Muscle layer of duodenum (tissue), 2 donors: ENCODE measurements at regions not wholly inside any gene's neighbourhood (a gene's known extent, or its start where the extent isn't known, plus 50 kb on each side); places are given as distances from the start of the nearest gene placed in this dataset.
"Not testable (repeated sequence)": the region's sequence is repeated elsewhere in the genome, so short reads cannot be mapped to it uniquely, and the experiment has no call there.

Source experiments
- H3K27ac ChIP-seq: one replicate; pipeline ENCODE4 v1.7.0; 2013; ENCODE audit warnings: mild to moderate bottlenecking, low read length
- H3K27me3 ChIP-seq: one replicate; pipeline ENCODE4 v1.7.0; 2013; ENCODE audit warnings: low read depth, mild to moderate bottlenecking, control low read depth, low read length
- H3K36me3 ChIP-seq, 2 donors: one replicate each; pipeline ENCODE4 v1.7.0; 2013; ENCODE audit warnings: low read length in 2 of 2, control low read depth in 1 of 2, mild to moderate bottlenecking in 1 of 2; ENCODE audit not compliant: insufficient read depth in 2 of 2, control insufficient read depth in 1 of 2
- H3K4me1 ChIP-seq, 2 donors: one replicate each; pipeline ENCODE4 v1.7.0; 2013; ENCODE audit warnings: low read length in 2 of 2, mild to moderate bottlenecking in 2 of 2, control low read depth in 1 of 2, moderate library complexity in 1 of 2; ENCODE audit not compliant: insufficient read depth in 2 of 2, control insufficient read depth in 1 of 2
- H3K4me3 ChIP-seq, 2 donors: one replicate each; pipeline ENCODE4 v1.7.0; 2013; ENCODE audit warnings: low read length in 2 of 2, low read depth in 1 of 2, mild to moderate bottlenecking in 1 of 2
- H3K9me3 ChIP-seq, 2 donors: one replicate each; pipeline ENCODE4 v1.7.0; 2013; ENCODE audit warnings: low read length in 2 of 2, control low read depth in 1 of 2, mild to moderate bottlenecking in 1 of 2; ENCODE audit not compliant: control insufficient read depth in 1 of 2
- donor health status: healthy.

DNA sequence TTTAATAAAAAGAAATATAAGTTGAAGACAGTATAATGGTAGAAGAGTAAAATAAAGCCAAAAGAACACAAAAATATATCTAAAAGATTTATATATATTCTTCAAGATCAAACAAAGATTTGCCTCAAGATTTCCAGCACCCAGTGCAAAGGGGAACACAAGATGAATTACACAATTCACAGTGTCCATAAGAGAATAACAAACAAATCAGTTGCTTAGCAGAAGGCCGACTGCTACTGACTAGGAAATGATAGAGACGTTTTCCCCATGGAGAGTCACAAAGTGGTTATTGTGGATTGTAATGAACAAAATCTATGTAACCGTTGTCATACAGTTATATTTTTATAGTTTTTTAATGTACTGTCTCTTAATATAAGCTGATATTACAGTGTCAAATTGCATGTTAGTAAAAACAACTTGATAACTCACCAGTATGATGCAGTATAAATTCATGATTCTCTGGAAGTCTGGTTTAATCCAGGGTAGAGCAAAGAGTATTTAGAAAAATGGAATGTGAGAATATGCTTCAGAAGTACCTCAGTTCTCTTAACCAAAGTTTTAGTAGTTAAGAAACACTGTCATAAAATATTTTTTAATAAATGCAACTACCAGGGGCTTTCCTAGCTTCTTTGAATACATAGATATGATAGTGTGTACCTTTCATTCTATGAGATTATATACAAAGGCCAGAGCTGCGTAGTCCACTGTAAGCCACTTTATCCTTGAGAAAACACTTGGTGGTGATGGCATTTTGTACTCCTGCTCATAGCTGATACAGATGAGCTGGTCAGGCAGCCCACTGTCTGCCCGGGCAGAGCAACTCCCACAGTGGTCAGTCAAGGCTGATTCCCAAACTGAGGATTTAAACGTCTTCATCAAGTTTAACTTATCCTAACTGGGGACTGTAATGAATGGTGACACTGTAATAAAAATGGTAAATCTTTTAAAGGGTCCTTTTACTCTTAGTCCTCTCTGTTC, 180.5 kb upstream of the DTNA start:
- H3K27me3 ChIP-seq = no peaks in the 10 kb centered on the region
- H3K9me3 ChIP-seq = no peaks in the 10 kb centered on the region
- no peaks in the 10 kb centered on the region for H3K36me3 ChIP-seq
- H3K27ac ChIP-seq = no peak overlapping the region
- no peak overlapping the region for H3K4me3 ChIP-seq
- peaks cover 0 to 10% of the 10 kb centered on the region in 2 donors for H3K4me1 ChIP-seq

DNA sequence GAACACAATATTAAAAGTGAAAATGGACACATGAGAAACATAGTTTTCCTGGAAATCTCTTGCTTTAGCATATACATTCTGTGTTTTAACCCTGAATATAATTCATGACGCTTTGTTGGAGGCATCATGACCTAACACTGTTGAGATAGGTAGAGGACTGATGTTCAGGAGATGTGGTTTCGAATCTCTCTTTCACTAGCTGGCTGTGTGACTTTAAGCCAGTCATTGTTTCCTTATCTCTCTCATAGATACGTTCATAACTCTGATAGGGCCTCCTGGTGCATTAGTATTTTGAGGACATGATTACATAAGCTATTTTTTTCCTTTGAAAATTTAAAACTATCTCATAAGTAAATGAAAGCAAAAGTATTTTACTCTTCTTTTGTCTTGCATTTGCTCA, 179.0 kb upstream of the DTNA start:
- H3K36me3 ChIP-seq = no peaks in the 10 kb centered on the region
- H3K27ac ChIP-seq = no peak overlapping the region
- H3K27me3 ChIP-seq = no peaks in the 10 kb centered on the region
- peaks cover 0 to 10% of the 10 kb centered on the region in 2 donors for H3K4me1 ChIP-seq
- H3K9me3 ChIP-seq = no peaks in the 10 kb centered on the region
- no peak overlapping the region for H3K4me3 ChIP-seq

DNA sequence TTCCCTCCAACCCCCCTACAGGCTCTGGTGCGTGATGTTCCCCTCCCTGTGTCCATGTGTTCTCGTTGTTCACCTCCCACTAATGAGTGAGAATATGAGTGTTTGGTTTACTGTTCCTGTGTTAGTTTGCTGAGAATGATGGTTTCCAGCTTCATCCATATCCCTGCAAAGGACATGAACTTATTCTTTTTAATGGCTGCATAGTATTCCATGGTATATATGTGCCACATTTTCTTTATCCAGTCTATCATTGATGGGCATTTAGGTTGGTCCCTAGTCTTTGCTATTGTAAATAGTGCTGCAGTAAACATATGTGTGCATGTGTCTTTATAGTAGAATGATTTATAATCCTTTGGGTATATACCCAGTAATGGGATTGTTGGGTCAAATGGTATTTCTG, 175.5 kb upstream of the DTNA start:
- not testable (repeated sequence) for H3K4me1 ChIP-seq, H3K9me3 ChIP-seq, H3K27ac ChIP-seq, H3K36me3 ChIP-seq, H3K4me3 ChIP-seq, H3K27me3 ChIP-seq

DNA sequence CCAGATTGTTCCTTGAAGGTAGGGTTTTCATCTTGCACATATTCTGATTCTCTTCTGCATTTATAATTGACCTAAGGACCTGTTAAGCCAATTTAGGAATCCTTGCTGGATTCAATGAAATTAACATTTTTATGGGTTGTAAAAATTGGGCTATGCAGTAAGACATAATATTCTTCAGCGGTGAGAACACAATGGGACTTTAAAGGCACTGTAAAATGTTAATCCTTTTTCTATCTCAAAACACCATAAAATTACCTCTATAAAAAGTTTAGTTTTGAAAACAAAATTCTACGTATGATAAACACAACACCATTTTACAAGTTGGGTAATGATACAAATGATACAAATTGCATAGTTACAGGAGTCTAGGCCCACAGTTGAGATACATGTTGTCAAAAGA, 169.2 kb upstream of the DTNA start:
- no peaks in the 10 kb centered on the region for H3K36me3 ChIP-seq
- H3K4me1 ChIP-seq = no peaks in the 10 kb centered on the region
- H3K9me3 ChIP-seq = no peaks in the 10 kb centered on the region

DNA sequence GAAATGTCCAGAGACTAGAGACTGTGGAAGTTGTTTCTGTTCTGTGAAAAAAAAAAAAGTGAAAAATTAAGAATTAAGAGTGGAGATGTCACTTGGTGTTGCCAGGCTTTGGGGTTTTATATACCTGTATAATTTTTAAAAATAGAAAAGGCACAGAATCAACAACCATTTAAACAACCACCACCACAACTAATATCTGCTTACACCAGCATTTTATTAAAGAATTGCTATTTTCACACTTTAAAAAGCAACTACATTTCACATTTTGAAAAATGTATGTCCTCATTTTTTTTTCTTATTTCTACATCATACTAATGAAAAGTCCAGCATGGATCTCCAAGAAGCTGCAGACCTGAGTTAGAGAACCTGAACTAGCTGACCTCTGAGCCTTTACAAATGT, 167.5 kb upstream of the DTNA start:
- Histone ChIP-seq H3K4me3 (no peak overlapping the region), H3K9me3 (no peaks in the 10 kb centered on the region), H3K27me3 (no peaks in the 10 kb centered on the region), H3K27ac (no peak overlapping the region), H3K36me3 (no peaks in the 10 kb centered on the region), H3K4me1 (no peaks in the 10 kb centered on the region)

More for the DNA sequence above, 169.2 kb upstream of the DTNA start:
- Histone ChIP-seq H3K27me3 (no peaks in the 10 kb centered on the region), H3K27ac (no peak overlapping the region), H3K4me3 (no peak overlapping the region)

DNA sequence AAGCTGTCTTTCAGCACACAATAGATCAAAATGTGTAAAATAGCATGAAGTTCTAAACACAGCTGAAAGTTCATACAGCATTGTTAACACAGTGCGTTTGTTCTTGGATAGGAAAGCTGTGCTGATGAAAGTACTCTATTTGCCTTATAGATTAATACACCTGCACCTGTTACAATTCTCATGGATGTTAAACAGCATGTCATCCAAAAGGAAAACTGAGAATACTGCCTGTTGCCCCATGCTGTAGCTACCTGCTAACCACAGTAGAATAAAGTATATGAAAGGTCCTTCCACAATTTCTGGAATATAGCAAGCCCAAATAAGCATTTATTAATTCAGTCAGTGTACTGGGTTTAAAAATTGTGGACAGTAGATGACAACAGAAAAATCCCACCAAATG, 166.7 kb upstream of the DTNA start:
- Histone ChIP-seq H3K27ac (no peak overlapping the region), H3K36me3 (no peaks in the 10 kb centered on the region), H3K4me1 (no peaks in the 10 kb centered on the region), H3K27me3 (no peaks in the 10 kb centered on the region), H3K9me3 (no peaks in the 10 kb centered on the region), H3K4me3 (no peak overlapping the region)

DNA sequence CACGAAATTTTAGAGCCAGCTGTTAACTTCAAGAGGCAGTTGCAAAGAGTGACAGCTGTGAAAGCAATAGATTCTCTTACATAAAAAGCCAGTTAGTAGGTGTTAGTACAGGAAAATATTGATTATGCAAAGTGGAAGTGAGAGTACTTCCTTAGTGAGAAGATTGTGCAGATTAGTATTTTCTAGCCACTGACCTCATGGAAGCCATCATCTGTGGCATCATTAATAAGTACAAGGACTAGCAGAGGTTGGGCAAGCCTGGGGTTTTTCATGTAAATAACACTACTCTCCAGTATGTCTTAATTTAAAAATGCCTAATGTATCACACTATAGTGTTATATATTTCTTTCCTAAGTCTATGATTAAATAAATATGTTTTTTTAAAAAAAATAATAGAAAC, 166.2 kb upstream of the DTNA start:
- Histone ChIP-seq H3K27ac (no peak overlapping the region), H3K36me3 (no peaks in the 10 kb centered on the region), H3K4me1 (no peaks in the 10 kb centered on the region), H3K27me3 (no peaks in the 10 kb centered on the region), H3K4me3 (no peak overlapping the region), H3K9me3 (no peaks in the 10 kb centered on the region)

DNA sequence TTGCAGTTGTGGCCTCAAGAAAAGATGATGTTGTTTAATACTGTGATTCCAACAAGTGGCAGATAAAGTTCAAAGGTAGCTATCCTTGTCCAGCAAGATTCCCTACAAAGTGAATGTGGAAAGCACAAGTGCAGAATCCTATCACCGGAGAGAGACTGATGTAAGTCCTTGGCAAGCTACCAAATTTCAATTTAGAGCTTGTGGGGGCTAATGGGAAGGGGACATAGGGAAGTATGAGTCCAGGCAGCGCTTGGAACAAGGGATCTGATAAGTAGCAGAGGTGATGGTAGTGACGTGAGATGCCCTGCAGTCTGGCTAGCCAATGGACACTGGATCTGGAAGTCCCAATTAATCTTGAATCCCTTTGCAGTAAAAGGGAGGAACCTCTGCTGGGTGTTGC, 165.2 kb upstream of the DTNA start:
- Histone ChIP-seq H3K36me3 (no peaks in the 10 kb centered on the region), H3K9me3 (no peaks in the 10 kb centered on the region), H3K27ac (no peak overlapping the region), H3K4me1 (no peaks in the 10 kb centered on the region), H3K27me3 (no peaks in the 10 kb centered on the region), H3K4me3 (no peak overlapping the region)

DNA sequence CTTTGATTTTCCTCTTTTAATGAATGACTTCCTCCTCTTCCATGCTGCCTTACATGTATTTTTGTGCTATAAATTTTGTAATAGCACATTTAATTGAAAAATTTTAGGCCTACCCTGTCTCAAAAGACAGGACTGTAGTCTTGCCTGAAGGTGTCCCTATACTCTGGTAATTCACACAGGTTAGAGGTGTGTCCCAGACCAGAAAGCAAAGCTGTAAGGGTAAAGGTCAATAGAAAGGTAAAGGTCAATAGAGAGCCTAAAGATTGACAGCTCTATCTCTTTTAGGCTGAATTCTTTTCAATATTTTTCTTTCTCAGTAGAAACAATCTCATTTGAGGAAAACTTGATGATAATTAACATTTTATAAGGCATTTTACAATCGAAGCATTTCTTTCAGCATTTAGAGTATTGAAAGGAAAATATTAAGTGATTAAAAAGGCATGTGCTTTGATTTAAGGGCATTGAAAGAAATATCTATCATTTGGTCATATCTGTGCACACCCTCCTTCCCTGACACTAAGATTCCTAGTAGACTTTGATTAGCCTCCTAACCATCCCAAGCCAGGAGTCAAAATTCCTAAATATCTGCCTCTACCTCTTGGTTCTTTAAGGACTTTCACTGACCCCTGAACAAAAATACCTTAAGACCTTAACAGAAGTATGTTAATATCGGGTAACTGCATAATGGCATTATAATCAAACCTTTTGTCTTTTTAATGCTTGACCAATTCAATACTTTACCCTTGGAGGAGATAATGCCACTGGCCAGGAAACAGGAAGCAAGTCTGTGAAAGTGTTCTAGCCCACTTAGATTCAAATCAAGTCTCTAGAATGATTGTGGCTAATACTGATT, 161.8 kb upstream of the DTNA start:
- no peaks in the 10 kb centered on the region for H3K27me3 ChIP-seq
- no peaks in the 10 kb centered on the region for H3K4me1 ChIP-seq
- no peaks in the 10 kb centered on the region for H3K36me3 ChIP-seq
- no peak overlapping the region for H3K4me3 ChIP-seq
- H3K9me3 ChIP-seq = no peaks in the 10 kb centered on the region
- no peak overlapping the region for H3K27ac ChIP-seq

DNA sequence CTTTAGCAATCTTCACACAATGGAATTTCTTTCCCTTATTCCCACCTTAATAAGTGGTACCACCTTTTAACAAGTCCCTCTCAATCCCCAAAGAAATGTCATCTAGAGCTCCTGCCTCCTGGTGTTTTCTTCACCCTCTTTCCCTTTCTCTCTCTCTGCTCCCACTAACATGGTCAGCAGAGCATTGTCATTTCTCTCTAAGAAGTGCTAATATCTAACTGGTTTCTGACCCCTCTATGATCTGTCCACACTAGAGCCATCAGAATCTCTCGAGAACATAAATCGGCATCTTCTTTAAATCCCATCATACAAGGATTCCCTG, 161.2 kb upstream of the DTNA start:
- Histone ChIP-seq H3K27ac (no peak overlapping the region), H3K9me3 (no peaks in the 10 kb centered on the region), H3K36me3 (no peaks in the 10 kb centered on the region), H3K4me1 (no peaks in the 10 kb centered on the region), H3K4me3 (no peak overlapping the region), H3K27me3 (no peaks in the 10 kb centered on the region)

DNA sequence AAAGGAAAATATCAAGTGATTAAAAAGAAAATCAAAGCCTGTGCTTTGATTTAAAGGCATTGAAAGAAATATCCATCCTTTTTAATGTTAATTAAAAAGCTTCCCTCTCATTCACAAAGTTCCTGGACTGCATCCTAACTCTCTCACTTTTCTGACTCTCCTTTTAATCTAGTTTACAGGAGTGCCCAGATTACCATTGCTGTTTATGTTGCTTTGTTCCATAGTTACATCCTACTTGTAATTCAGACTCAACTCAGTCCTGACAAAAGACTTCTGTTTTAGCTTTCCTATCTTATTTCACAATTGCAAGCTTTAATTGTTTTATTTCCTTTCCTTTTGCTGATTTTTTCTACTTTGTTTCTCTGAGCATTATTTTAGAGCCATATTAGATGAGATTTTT, 160.7 kb upstream of the DTNA start:
- H3K27ac ChIP-seq = no peak overlapping the region
- H3K27me3 ChIP-seq = no peaks in the 10 kb centered on the region
- H3K36me3 ChIP-seq = no peaks in the 10 kb centered on the region
- no peaks in the 10 kb centered on the region for H3K4me1 ChIP-seq
- no peak overlapping the region for H3K4me3 ChIP-seq
- H3K9me3 ChIP-seq = no peaks in the 10 kb centered on the region
